ENCODE measurements at regions not wholly inside any gene's neighbourhood (a gene's known extent, or its start where the extent isn't known, plus 50 kb on each side); places are given as distances from the start of the nearest gene placed in this dataset.

DNA sequence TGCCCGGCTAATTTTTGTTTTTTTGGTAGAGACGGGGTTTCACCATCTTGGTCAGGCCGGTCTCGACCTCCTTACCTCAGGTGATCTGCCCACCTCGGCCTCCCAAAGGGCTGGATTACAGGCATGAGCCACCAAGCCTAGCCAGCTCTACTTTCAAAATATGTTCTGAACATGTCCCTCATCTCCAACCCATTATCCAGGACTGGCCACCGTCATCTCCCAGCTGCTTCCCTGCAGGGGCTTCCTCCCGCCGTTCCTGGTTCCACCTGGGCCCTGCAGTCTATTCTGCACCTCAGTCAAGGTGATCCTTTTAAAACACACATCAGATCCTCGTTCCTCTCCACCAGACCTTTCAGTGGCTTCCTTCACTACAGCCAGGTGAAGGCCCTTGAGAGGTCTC is 80.9 kb upstream of the NKX1-1 start:
- TF ChIP-seq EZH2 (IDR thresholded peaks at IDR 0.05; ENCODE audit: borderline replicate concordance, insufficient read depth, low read depth, low read length, poor library complexity, severe bottlenecking): no peak
- TF ChIP-seq, protein P1, sequence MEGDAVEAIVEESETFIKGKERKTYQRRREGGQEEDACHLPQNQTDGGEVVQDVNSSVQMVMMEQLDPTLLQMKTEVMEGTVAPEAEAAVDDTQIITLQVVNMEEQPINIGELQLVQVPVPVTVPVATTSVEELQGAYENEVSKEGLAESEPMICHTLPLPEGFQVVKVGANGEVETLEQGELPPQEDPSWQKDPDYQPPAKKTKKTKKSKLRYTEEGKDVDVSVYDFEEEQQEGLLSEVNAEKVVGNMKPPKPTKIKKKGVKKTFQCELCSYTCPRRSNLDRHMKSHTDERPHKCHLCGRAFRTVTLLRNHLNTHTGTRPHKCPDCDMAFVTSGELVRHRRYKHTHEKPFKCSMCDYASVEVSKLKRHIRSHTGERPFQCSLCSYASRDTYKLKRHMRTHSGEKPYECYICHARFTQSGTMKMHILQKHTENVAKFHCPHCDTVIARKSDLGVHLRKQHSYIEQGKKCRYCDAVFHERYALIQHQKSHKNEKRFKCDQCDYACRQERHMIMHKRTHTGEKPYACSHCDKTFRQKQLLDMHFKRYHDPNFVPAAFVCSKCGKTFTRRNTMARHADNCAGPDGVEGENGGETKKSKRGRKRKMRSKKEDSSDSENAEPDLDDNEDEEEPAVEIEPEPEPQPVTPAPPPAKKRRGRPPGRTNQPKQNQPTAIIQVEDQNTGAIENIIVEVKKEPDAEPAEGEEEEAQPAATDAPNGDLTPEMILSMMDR (IDR thresholded peaks at IDR 0.05): no peak
